BLaER1 treated with 17β-estradiol and CSF1 and Interleukin-3, amounts not matched to agents 10 nM and 100 nM (cell line): ENCODE measurements at regions not wholly inside any gene's neighbourhood (a gene's known extent, or its start where the extent isn't known, plus 50 kb on each side); places are given as distances from the start of the nearest gene placed in this dataset.

Source experiments
- H3K27ac ChIP-seq, 11 experiments: shearing (Covaris generic); formaldehyde crosslinking; 2 replicates each; pipeline ENCODE4 v1.8.1; 2022
- H3K27me3 ChIP-seq, 11 experiments: shearing (Covaris generic); formaldehyde crosslinking; 2 replicates each; pipeline ENCODE4 v1.8.1; 2022
- H3K36me3 ChIP-seq, 11 experiments: shearing (Covaris generic); formaldehyde crosslinking; 2 replicates each; pipeline ENCODE4 v1.8.1; 2022
- H3K4me1 ChIP-seq, 10 experiments: shearing (Covaris generic); formaldehyde crosslinking; 2 replicates each; pipeline ENCODE4 v1.8.1; 2022
- H3K4me2 ChIP-seq, 11 experiments: shearing (Covaris generic); formaldehyde crosslinking; 2 replicates each; pipeline ENCODE4 v1.8.1; 2022
- H3K4me3 ChIP-seq, 10 experiments: shearing (Covaris generic); formaldehyde crosslinking; 2 replicates each; pipeline ENCODE4 v1.8.1; 2022
- H3K9ac ChIP-seq, 11 experiments: shearing (Covaris generic); formaldehyde crosslinking; 2 replicates each; pipeline ENCODE4 v1.8.1; 2022
- H3K9me3 ChIP-seq, 11 experiments: shearing (Covaris generic); formaldehyde crosslinking; replicated peaks in 1 of 11; 2 replicates each; pipeline ENCODE4 v1.8.1; 2022
- H4K20me1 ChIP-seq, 11 experiments: shearing (Covaris generic); formaldehyde crosslinking; 2 replicates each; pipeline ENCODE4 v1.8.1; 2022
- Cebpa-rat ChIP-seq, 11 experiments: shearing (Covaris generic); IDR thresholded peaks; 2 replicates each; pipeline ENCODE4 v1.8.1; 2022

DNA sequence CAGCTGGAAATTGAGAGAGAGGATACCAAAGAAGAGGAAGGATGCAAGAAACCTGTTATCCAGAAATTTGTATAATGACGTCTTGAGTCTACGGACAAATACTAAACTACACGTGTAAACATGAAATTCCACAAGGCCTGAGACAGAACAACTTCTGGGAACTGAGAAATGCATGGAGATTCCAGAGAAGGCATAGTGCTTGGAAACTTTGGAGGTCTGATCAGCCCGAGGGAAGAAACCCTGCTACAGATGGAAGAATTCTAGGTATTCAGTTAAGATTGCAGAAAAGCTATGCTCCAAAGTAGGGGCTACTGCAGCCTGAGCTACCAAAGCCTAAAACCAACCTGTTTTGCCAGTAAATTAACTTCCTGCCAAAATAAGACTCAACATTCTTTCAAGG lies 120.4 kb downstream of the PDCL3 start:
- H3K9me3 ChIP-seq = peaks cover 23 to 44% (median 26%) of the 10 kb centered on the region in 11 experiments
- H3K4me1 ChIP-seq = no peaks in the 10 kb centered on the region
- no peak overlapping the region for H3K27ac ChIP-seq
- H4K20me1 ChIP-seq = no peaks in the 10 kb centered on the region
- no peaks in the 10 kb centered on the region for H3K27me3 ChIP-seq
- H3K36me3 ChIP-seq = no peaks in the 10 kb centered on the region
- no peak overlapping the region for H3K9ac ChIP-seq
- no peak for TF ChIP-seq Cebpa-rat (IDR thresholded peaks at IDR 0.05)
- H3K4me2 ChIP-seq = no peak overlapping the region
- no peak overlapping the region for H3K4me3 ChIP-seq

DNA sequence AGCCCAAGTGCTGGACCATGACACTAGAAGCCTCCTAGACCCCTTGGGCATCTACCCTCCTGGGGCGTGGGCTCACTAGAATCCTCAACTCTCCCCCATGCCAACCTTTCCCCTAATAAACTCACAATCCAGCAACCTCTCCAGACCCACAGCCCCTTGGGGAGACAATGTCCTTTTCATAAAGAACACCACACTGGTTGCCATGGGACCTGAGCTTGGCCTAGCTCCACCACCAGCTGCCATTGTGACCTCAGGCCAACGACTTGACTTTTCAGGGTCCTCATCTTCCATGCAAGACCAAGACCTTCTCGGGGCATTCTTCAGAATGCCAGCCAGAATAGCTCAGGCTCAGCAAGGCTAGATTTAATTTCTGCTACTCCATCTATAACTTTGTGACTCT lies 128.1 kb upstream of the NPAS2 start:
- H3K4me1 ChIP-seq = no peaks in the 10 kb centered on the region
- no peaks in the 10 kb centered on the region for H3K36me3 ChIP-seq
- no peak for TF ChIP-seq Cebpa-rat (IDR thresholded peaks at IDR 0.05)
- H3K4me2 ChIP-seq = no peak overlapping the region
- no peaks in the 10 kb centered on the region for H3K27me3 ChIP-seq
- H4K20me1 ChIP-seq = no peaks in the 10 kb centered on the region
- no peak overlapping the region for H3K4me3 ChIP-seq
- H3K9ac ChIP-seq = no peak overlapping the region
- H3K9me3 ChIP-seq = peaks cover 14 to 34% (median 23%) of the 10 kb centered on the region in 11 experiments
- no peak overlapping the region for H3K27ac ChIP-seq

DNA sequence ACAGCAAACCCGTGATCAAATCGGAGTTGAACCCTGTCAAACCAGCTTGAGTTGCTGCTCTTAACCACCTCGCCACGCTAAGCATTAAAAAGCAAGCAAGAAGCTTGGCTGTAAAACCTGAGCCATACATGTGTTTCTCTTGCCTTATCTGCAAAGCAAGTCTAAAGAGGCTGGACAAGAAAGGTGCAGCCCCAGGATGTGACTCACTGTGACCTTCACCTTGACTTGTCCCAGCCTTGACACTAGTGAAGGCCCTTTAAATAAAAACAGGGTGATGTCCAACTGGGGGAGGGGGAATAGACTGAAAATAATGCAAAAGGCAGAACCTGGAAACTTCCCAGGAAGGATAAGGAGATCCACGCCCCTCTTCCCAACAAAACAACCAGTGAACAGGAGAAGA lies 127.6 kb upstream of the NPAS2 start:
- Histone ChIP-seq H4K20me1 (no peaks in the 10 kb centered on the region), H3K4me1 (no peaks in the 10 kb centered on the region), H3K27ac (no peak overlapping the region), H3K4me2 (no peak overlapping the region), H3K4me3 (no peak overlapping the region), H3K36me3 (no peaks in the 10 kb centered on the region), H3K27me3 (no peaks in the 10 kb centered on the region), H3K9ac (no peak overlapping the region), H3K9me3 (peaks cover 19 to 34% (median 28%) of the 10 kb centered on the region in 11 experiments)
- TF ChIP-seq Cebpa-rat (IDR thresholded peaks at IDR 0.05) = no peak

DNA sequence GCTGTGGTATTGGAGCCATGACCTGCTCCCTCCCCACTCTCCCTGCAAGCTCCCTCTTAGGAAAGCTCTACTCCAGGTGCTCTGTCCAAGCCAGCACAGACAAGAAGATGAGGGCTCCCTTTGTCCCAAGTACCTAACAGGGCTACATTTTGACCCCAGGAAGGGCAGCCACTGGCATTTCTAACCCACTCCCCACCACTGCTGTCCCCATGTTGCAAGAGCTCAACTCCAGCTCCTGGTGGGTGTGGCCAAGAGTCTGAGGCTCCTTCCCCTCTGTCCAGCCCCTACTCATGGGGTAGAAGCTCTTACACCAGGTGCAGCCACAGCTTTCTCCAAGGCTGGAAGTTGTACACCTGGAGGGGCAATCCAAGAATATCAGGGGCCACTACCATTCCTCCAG lies 127.0 kb upstream of the NPAS2 start:
- H3K4me3 ChIP-seq = no peak overlapping the region
- TF ChIP-seq Cebpa-rat (IDR thresholded peaks at IDR 0.05) = no peak

DNA sequence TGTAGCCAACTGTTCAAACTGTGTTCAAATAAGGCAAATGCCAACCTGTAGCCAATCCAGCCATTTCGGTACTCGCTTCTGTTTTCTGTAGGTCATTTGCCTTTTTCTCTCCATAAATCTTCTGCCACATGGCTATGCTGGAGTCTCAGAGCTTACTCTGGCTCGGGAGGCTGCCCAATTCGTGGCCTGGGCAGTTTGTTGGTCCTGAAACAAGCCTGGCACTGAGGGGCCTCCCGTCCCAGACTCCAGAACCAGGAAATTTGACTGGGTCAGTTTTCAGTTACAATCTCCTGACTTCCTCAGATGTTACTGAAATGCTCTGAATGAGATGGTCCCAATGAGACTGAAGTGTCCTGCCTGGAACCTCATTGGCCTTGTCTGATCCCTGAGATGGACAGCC lies 120.8 kb upstream of the NPAS2 start:
- TF ChIP-seq Cebpa-rat (IDR thresholded peaks at IDR 0.05) = no peak
- H3K4me1 ChIP-seq = no peaks in the 10 kb centered on the region
- no peaks in the 10 kb centered on the region for H3K36me3 ChIP-seq
- H3K27me3 ChIP-seq = no peaks in the 10 kb centered on the region
- H3K9me3 ChIP-seq = peaks cover 24 to 46% (median 31%) of the 10 kb centered on the region in 11 experiments
- no peak overlapping the region for H3K4me2 ChIP-seq
- H4K20me1 ChIP-seq = no peaks in the 10 kb centered on the region
- H3K27ac ChIP-seq = no peak overlapping the region
- no peak overlapping the region for H3K9ac ChIP-seq
- H3K4me3 ChIP-seq = no peak overlapping the region

More for the DNA sequence above, 127.0 kb upstream of the NPAS2 start:
- H4K20me1 ChIP-seq = no peaks in the 10 kb centered on the region
- no peak overlapping the region for H3K9ac ChIP-seq
- H3K27ac ChIP-seq = no peak overlapping the region
- H3K4me1 ChIP-seq = no peaks in the 10 kb centered on the region
- no peaks in the 10 kb centered on the region for H3K36me3 ChIP-seq
- H3K4me2 ChIP-seq = no peak overlapping the region
- H3K9me3 ChIP-seq = peaks cover 24 to 39% (median 31%) of the 10 kb centered on the region in 11 experiments
- no peaks in the 10 kb centered on the region for H3K27me3 ChIP-seq

DNA sequence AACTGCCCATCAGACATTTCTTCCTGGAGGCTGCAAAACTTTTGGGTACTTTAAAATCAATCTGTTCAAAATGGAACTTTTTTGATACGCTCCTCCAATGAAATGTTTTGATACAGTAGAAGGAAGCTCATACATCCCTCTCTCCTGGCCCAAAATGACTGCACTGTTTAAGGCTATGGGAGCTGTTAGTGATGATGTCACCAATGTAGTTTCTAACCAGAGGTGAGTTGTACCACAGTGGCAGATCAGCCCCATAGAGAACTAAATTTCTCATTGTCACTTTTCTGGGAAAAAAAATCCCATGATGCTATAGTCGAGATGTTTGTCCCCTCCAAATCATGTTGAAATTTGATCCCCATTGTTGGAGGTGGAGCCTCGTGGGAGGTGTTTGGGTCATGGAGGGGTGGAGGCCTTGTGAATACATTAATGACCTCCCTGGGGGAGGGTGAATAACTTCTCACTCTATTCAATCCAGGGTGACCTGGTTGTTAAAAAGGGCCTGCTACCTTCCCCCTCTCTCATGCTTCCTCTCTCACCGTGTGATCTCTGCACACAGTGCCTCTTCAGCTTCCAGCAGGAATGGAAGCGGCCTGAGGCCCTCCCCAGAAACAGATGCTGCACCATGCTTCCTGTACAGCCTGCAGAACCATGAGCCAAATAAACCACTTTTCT lies 117.4 kb upstream of the NPAS2 start:
- no peak for TF ChIP-seq Cebpa-rat (IDR thresholded peaks at IDR 0.05)
- Histone ChIP-seq H3K4me1 (peaks cover 0 to 6% (median 0%) of the 10 kb centered on the region in 10 experiments; a peak in 1 of 20 replicates), H3K4me2 (no peak overlapping the region), H3K27me3 (no peaks in the 10 kb centered on the region), H3K9ac (no peak overlapping the region), H3K4me3 (no peak overlapping the region), H3K27ac (no peak overlapping the region), H4K20me1 (no peaks in the 10 kb centered on the region), H3K36me3 (no peaks in the 10 kb centered on the region), H3K9me3 (peaks cover under 1 to 15% (median 2%) of the 10 kb centered on the region in 11 experiments; a peak in 15 of 22 replicates)

DNA sequence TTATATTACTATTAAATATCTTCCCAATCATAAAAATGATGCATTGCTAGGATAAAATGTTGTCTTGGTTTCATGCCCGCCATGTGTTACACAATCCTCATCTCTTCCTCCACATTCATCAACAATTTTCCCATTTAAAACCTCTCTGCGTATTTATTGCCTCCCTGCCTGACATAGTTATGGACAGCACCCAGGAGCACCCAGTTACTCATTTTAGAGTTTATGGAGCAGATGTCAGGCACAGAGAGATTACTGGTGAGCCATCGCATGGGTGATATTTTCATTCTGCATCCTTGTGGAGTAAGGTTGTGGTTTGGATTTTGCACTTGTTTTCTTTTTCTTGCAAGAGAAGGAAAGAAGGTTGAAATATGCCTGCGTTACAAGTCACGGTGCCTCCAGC lies 116.7 kb upstream of the NPAS2 start:
- no peak for TF ChIP-seq Cebpa-rat (IDR thresholded peaks at IDR 0.05)
- Histone ChIP-seq H3K9ac (no peak overlapping the region), H4K20me1 (no peaks in the 10 kb centered on the region), H3K4me2 (no peak overlapping the region), H3K9me3 (peaks cover 0 to 14% (median 0%) of the 10 kb centered on the region in 11 experiments; a peak in 2 of 22 replicates), H3K27ac (no peak overlapping the region), H3K4me3 (no peak overlapping the region), H3K36me3 (no peaks in the 10 kb centered on the region), H3K27me3 (no peaks in the 10 kb centered on the region), H3K4me1 (peaks cover 0 to 8% (median 0%) of the 10 kb centered on the region in 10 experiments; a peak in 1 of 20 replicates)

DNA sequence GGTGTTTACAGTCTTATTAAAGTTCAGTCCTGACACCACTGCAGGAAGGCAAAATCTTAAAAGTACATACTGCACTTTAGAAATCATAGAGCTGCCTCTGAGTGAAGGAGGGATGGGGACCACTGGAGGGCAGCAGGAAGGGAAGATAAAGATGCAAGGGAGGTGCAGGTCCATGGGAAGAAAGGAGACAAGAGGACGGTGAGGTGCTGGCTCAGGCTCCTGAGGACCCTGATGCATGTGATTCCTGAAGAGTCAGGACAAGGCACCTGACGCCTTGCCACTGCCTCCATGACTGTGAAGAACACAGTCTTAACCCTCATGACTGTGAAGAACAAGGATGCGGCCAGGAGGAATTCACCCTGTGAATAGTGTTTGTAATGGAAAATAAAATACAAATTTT lies 116.2 kb upstream of the NPAS2 start:
- H3K27ac ChIP-seq = no peak overlapping the region
- H3K27me3 ChIP-seq = no peaks in the 10 kb centered on the region
- peaks cover 0 to 8% (median 0%) of the 10 kb centered on the region in 10 experiments; a peak in 1 of 20 replicates for H3K4me1 ChIP-seq

DNA sequence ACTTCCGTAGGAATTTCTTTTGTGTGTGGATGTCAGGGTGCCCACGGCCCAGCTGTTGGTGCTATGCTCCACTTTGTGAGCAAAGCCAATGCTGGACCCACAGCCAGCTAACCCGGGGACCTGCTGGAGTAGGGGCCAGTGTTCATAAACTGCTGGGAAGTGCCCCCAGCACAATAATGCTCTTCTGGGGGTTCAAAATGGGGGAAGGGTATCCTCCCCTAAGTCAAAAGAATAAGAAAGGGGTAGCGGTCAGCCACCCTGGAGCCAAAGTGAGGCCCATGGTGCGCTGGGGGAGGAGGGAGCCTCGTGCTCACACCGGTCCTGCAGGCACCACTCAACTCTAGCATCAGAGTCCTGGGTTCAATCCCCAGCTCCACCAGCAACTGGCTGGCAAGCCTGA lies 115.8 kb upstream of the NPAS2 start:
- Histone ChIP-seq H3K27me3 (no peaks in the 10 kb centered on the region), H3K27ac (no peak overlapping the region), H3K4me3 (no peak overlapping the region), H3K36me3 (no peaks in the 10 kb centered on the region), H3K4me1 (peaks cover 0 to 8% (median 0%) of the 10 kb centered on the region in 10 experiments; a peak in 1 of 20 replicates), H3K9me3 (peaks cover 0 to 12% (median 0%) of the 10 kb centered on the region in 11 experiments; a peak in 1 of 22 replicates), H3K4me2 (no peak overlapping the region), H3K9ac (no peak overlapping the region), H4K20me1 (no peaks in the 10 kb centered on the region)
- TF ChIP-seq Cebpa-rat (IDR thresholded peaks at IDR 0.05) = no peak

More for the DNA sequence above, 116.2 kb upstream of the NPAS2 start:
- Histone ChIP-seq H3K36me3 (no peaks in the 10 kb centered on the region), H3K4me3 (no peak overlapping the region), H3K9ac (no peak overlapping the region), H3K9me3 (peaks cover 0 to 14% (median 0%) of the 10 kb centered on the region in 11 experiments; a peak in 2 of 22 replicates), H3K4me2 (no peak overlapping the region), H4K20me1 (no peaks in the 10 kb centered on the region)
- no peak for TF ChIP-seq Cebpa-rat (IDR thresholded peaks at IDR 0.05)

DNA sequence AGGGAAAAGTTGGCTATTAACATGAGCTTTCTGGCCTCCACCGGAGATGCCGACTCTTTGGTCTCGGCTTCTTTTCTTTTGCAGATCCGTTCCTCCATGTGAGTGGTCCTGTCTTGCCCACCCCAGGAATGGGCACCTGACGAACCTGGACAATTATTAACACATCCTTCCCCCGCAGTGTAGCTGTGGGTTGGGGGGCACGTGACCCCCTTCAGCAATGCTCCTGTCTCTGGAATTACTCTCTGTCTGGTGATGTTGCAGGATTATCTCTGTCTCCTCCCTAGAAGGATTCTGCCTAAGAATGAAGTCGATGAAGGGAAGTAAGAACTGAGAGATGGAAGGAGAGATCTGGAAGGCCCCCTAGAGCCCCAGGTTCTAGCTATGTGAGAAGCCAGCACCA lies 115.2 kb upstream of the NPAS2 start:
- Histone ChIP-seq H3K36me3 (no peaks in the 10 kb centered on the region), H3K9me3 (peaks cover 0 to 7% (median 0%) of the 10 kb centered on the region in 11 experiments; a peak in 1 of 22 replicates), H3K4me1 (peaks cover 0 to 8% (median 0%) of the 10 kb centered on the region in 10 experiments; a peak in 1 of 20 replicates), H3K9ac (no peak overlapping the region), H3K27me3 (no peaks in the 10 kb centered on the region), H3K4me2 (no peak overlapping the region), H4K20me1 (no peaks in the 10 kb centered on the region), H3K27ac (no peak overlapping the region), H3K4me3 (no peak overlapping the region)
- TF ChIP-seq Cebpa-rat (IDR thresholded peaks at IDR 0.05) = no peak
